K562 (cell line): ENCODE measurements at regions not wholly inside any gene's neighbourhood (a gene's known extent, or its start where the extent isn't known, plus 50 kb on each side); places are given as distances from the start of the nearest gene placed in this dataset.

Experiments used
- ATF3 ChIP-seq, 2 experiments: fragments of 450-650 bp in 1 of 2; sonication (generic) in 1 of 2; formaldehyde crosslinking in 1 of 2; IDR thresholded peaks in 1 of 2; conservative IDR thresholded peaks in 1 of 2; 2 replicates each; pipeline versions ENCODE4 v1.6.1 to v1.8.1; 2016 to 2023; ENCODE audit warnings: mild to moderate bottlenecking in 2 of 2, moderate library complexity in 2 of 2, inconsistent platforms in 1 of 2, missing genetic modification reagents in 1 of 2
- JUND ChIP-seq, 2 experiments: IDR thresholded peaks; 2 replicates in 1 of 2; 3 replicates in 1 of 2; pipeline ENCODE4 v1.6.1; 2011; ENCODE audit warnings: borderline replicate concordance in 2 of 2, low read depth in 2 of 2, low read length in 2 of 2, improper control_type of control experiment in 1 of 2, missing biosample characterization in 1 of 2, missing genetic modification characterization in 1 of 2, missing genetic modification reagents in 1 of 2
- KDM4B ChIP-seq, 2 experiments: fragments of 450-650 bp in 1 of 2; sonication (generic) in 1 of 2; IDR thresholded peaks; 2 replicates each; pipeline ENCODE4 v1.6.1; 2016 to 2017; ENCODE audit warnings: borderline replicate concordance in 2 of 2, antibody characterized with exemption in 1 of 2, low read depth in 1 of 2, mild to moderate bottlenecking in 1 of 2
- LARP7 ChIP-seq: fragments of 450-650 bp; IDR thresholded peaks from 2 replicates; pipeline ENCODE4 v1.6.1; 2016
- MEF2D ChIP-seq: conservative IDR thresholded peaks from 2 replicates; pipeline ENCODE4 v1.6.1; 2016; ENCODE audit warnings: low read depth, missing genetic modification characterization, missing compliant biosample characterization
- MGA ChIP-seq: fragments of 450-650 bp; IDR thresholded peaks from 2 replicates; pipeline ENCODE4 v1.6.1; 2016; ENCODE audit warnings: mild to moderate bottlenecking, moderate library complexity
- NR2C2 ChIP-seq, 2 experiments: fragments of 200-800 bp in 1 of 2; sonication (Bioruptor generic) in 1 of 2; sonication (generic) in 1 of 2; formaldehyde crosslinking in 1 of 2; IDR thresholded peaks; 2 replicates each; pipeline versions ENCODE4 v1.6.1 to v1.8.0; 2016 to 2022; ENCODE audit warnings: mild to moderate bottlenecking in 1 of 2, missing compliant biosample characterization in 1 of 2, missing genetic modification characterization in 1 of 2, missing genetic modification reagents in 1 of 2
- PKNOX1 ChIP-seq: fragments of 450-650 bp; IDR thresholded peaks from 2 replicates; pipeline ENCODE4 v1.6.1; 2016
- RAD21 ChIP-seq, 2 experiments: fragments of 250-450 bp in 1 of 2; fragments of 450-650 bp in 1 of 2; sonication (Bioruptor Pico) in 1 of 2; formaldehyde crosslinking in 1 of 2; IDR thresholded peaks in 1 of 2; conservative IDR thresholded peaks in 1 of 2; 2 replicates each; pipeline versions ENCODE4 v1.4.0 to v1.8.0; 2020 to 2022; ENCODE audit warnings: mild to moderate bottlenecking in 2 of 2, moderate library complexity in 1 of 2
- SNAPC5 ChIP-seq: fragments of 250-450 bp; sonication (Bioruptor Pico); IDR thresholded peaks from 2 replicates; pipeline ENCODE4 v1.8.0; 2021; ENCODE audit warnings: moderate library complexity, mild to moderate bottlenecking, inconsistent platforms

- TF ChIP-seq MGA (peak; percentile 64; the same call in 1 of the 2 replicates), LARP7 (no peak), PKNOX1 (peak; percentile 36; the same call in 1 of the 2 replicates), ATF3 (IDR thresholded peaks at IDR 0.05) (peak; percentile 78), ATF3 (CRISPR knock-in tag; conservative IDR thresholded peaks at IDR 0.05) (no peak), NR2C2 (CRISPR knock-in tag; IDR thresholded peaks at IDR 0.05) (no peak), NR2C2 (tag; IDR thresholded peaks at IDR 0.05) (peak; percentile 4; the same call in 1 of the 2 replicates), KDM4B (IDR thresholded peaks at IDR 0.05; ENCODE audit: borderline replicate concordance in 2 of 2, low read depth in 1 of 2) (no peak), JUND (IDR thresholded peaks at IDR 0.05; ENCODE audit: borderline replicate concordance, low read depth, low read length) (no peak), JUND (tag; IDR thresholded peaks at IDR 0.05; ENCODE audit: borderline replicate concordance, low read depth, low read length) (peak; percentile 50; the same call in 2 of the 3 replicates), MEF2D (tag) (peak; percentile 81; the same call in 1 of the 2 replicates), RAD21 (CRISPR knock-in tag; conservative IDR thresholded peaks at IDR 0.05 in 1 of 2, IDR thresholded peaks at IDR 0.05 in 1 of 2) (0 out of 4 replicates have a peak, but pooled peaks of 1 of the 2 experiments have one; percentile 12), SNAPC5 (CRISPR knock-in tag) (no peak)
Measured at GRCh38 chr1:234545517-234546386, 64.2 kb downstream of the IRF2BP2 start (continued).
